NCI-H1417 (cell line): ENCODE measurements at regions not wholly inside any gene's neighbourhood (a gene's known extent, or its start where the extent isn't known, plus 50 kb on each side); places are given as distances from the start of the nearest gene placed in this dataset.

Experiments
- DNase-seq, 3 experiments: peaks; one replicate each; lab custom pipeline; 2025; lab: John Stamatoyannopoulos, UW

GRCh38 chr12:90151491-90152015 lies 442.9 kb upstream of the ATP2B1 start:
- no peak for DNase-seq

DNA sequence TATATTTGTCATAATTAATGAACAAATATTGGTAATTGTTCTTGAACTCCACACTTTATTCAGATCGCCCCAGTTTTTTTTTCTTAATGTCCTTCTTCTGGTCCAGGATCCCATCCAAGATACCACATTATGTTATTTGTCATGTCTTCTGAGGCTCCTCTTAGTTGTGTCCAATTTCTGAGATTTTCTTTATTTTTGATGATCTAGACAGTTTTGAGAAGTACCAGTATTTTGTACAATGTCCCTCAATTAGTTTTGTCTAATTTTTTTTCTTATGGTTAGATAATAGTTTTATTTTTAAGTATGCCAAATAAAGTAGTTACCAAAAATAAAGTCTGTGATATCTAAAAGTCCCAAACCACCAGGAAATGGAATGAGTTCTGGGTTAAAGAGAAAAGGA lies 440.8 kb upstream of the ATP2B1 start:
- DNase-seq = no peak

DNA sequence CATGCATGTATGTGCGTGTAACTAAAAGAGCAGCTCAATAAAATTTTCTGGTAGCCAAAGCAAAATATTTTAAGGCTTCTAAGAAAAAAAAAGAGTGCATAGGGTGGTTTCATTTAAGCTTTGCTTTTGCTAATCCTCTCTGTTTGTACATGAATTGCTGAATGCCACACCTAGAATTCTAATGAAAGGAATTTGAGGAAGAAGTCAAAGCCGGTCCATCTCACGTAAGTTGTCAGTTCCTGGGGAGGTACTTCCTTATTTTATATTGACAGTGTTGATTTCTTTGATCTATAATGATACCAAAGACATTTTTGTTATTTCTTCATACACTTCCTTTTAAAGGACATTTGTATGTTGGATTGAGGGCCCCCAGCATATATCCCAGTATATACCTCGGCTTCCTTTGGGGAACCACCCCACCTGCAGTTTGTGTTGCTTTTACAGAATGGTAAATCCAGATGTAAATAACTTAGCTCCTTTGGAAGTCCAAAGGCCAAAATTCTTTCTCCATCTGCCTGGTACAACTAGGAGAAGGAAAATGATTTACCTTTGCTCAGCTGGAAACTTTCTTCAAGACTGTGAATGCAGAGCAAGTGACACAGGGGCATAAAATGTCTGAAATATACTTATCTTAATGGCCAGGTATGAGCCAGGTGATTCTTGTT lies 420.9 kb upstream of the ATP2B1 start:
- no peak for DNase-seq

DNA sequence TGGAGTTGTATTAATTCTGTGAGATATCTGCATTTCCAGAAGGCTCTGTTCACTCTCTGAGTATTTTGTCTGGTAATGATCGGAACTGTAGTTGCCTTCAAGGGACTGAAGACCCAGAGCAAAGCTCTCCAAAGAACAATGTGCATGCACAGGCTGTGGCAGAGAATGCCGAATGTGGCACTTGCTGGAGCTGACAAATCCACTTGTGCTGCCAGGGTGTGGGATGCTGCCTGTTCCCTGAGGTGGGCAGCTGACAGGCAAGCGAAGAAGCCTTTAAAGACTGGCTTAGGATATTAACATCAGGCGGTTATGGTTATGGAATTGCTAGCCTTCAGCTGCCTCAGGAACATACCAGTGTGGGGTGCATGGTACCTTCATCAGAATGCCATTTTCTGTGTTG lies 419.9 kb upstream of the ATP2B1 start:
- peak in 2 of 3 experiments; percentile 30 to 63 for DNase-seq

DNA sequence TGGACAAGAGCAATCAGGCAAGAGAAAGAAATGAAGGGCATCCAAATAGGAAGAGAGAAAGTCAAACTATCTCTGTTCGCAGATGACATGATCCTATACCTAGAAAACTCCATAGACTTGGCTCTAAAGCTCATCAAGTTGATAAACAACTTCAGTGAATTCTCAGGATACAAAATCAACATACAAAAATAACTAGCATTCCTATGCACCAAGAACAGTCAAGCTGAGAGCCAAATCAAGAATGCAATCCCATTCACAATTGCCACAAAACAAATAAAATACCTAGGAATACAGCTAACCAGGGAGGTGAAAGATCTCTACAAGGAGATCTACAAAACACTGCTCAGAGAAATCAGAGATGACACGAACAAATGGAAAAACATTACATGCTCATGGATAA lies 417.5 kb upstream of the ATP2B1 start:
- DNase-seq = no peak

DNA sequence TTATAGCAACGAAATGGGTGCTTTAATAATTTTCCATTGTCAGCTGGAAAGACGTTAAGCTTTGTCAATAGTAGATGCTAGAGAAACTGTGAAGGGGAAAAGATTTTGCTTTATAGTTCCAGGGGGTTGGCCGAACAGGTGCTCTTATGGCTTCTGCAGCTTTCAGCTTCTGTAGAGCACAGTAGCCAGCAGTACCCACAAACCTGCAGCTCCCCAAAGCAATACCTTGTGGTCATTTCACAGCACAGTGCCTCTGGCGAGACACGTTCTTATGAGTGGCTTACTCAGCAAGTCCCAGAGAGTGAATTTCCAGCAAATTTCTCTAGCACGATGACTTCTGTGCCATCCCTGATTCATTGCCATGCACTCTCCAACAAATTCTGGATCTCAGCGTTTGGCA lies 416.3 kb upstream of the ATP2B1 start:
- peak in 2 of 3 experiments; percentile 23 to 57 for DNase-seq

DNA sequence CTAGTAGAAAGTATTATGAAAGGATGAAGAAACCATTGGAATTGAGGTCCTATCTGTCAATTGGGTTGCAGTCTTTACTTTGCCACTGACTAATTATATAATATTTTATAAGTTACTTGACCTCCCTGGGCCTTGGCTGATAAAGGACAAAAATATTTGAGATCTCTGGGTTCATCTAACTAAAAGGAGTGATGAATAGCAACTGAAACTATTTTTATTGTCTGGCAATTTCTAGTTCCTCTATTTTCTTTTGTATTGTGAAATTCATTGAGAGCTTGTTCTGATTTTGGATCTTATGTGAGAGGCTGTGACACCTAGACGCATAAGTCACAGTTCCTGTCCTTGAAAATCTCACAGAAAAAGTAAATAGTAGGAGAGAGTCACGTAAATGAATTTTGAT lies 415.7 kb upstream of the ATP2B1 start:
- DNase-seq = no peak

DNA sequence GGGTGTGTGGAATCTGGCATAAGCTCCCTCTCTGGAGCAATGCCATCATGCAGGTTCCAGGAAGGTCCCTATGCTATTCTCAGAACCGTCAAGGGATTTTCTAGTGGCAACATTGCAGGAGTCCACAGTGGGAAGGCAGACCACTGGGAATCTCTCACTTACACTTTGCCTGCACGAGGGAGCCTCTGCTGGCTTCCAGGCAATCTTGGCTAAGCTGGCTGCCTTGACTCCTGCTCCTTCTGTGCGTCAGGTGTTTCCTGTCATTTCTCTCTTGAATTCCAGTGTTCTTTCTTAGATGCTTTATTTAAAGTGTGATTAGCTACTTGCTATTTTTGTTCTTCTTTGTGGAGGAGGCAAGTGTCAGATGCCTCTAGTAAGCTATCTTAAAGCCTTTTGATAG lies 414.0 kb upstream of the ATP2B1 start:
- no peak for DNase-seq

- DNase-seq = no peak
Measured at GRCh38 chr12:90120627-90121026, 412.0 kb upstream of the ATP2B1 start.

GRCh38 chr12:90112666-90113065 lies 404.0 kb upstream of the ATP2B1 start:
- no peak for DNase-seq

- no peak for DNase-seq
Measured at GRCh38 chr12:90111791-90112580, 403.3 kb upstream of the ATP2B1 start.

- DNase-seq = no peak
Measured at GRCh38 chr12:90106568-90106967, 397.9 kb upstream of the ATP2B1 start.

DNA sequence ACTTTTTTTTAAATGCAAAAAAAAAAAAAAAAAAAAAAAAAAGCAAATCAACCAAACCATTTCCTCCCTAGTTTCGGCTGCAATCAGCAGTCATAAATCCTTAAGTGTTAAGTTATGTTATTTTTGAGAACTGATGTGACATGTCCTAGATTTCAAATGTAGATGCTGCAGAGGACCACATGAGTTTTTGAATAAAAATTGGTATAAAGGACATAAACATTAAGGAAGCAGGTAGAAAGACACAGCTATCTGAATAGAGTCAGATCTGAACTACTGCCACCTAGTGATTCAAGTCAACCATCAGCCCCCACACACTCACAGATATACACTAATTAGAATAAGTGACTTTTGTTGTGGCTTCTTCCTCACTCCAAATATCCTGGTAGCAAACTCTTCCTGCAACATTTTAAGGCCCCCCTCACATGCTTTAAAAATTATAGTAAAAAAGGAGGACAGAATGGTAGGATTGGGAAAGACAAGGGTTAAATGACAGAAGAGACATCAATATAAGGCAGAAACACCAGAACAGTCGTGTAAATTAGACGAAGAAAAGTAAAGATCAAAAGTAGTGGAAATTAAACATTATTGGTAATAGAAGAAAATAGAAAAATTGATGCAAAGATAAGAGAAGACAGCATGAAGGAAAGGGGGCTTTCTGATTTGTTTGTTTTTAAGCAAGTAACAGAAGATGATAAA lies 394.5 kb upstream of the ATP2B1 start:
- peak; percentile 17 to 66 (median 25) for DNase-seq

- no peak for DNase-seq
Measured at GRCh38 chr12:90100579-90100978, 391.9 kb upstream of the ATP2B1 start.

DNA sequence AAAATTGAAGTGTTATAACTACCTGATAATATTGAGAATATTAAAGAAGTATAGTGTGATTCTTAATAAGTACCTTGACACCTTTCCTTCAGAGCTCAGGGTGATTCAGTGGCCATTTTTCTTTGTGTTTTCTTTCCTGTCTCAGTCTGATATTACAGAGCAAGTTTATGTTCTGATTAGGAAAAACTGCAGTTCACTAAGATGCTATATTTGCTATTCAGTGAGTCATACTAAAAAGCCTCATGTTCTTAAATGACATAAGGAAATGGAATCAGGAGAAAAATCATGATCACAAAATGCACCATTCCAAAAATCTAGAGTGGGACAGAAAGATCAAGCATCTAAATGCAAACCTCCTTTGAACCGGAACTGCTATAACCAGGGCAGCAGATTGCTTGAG lies 390.6 kb upstream of the ATP2B1 start:
- no peak for DNase-seq

DNA sequence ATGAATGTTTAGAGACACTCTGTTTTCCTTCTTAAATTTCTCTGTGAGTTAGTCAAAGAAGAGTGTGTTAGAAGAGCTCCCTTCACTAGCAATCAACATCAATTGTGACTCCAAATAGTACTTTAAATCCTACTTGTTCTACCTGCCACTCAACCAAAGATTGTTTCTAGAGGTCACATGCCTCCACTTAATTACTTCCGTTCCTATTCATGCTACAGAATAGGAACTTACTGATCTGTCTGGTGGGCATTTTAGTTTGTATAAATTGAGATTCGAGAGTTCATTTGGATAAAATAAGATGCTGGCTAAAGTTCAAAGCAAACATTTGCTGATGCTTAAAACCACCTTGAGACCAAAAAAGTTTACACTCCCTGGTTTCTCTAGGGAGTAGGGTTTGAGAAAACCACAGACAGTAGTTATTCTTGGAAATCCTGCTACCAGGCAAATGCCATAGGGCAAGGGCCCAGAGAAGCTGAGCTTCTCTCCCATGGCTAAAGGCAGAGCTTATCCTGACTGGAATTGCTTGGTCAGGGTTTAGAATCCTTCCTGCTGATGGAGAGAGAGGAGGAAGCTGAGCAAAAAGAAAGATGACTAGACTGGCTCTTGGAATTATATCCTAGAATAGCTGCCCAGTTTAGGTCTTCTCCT lies 389.6 kb upstream of the ATP2B1 start:
- peak in 2 of 3 experiments; percentile 28 to 58 for DNase-seq

- peak in 1 of 3 experiments; percentile 56 for DNase-seq
Measured at GRCh38 chr12:90091809-90092208, 383.2 kb upstream of the ATP2B1 start.

DNA sequence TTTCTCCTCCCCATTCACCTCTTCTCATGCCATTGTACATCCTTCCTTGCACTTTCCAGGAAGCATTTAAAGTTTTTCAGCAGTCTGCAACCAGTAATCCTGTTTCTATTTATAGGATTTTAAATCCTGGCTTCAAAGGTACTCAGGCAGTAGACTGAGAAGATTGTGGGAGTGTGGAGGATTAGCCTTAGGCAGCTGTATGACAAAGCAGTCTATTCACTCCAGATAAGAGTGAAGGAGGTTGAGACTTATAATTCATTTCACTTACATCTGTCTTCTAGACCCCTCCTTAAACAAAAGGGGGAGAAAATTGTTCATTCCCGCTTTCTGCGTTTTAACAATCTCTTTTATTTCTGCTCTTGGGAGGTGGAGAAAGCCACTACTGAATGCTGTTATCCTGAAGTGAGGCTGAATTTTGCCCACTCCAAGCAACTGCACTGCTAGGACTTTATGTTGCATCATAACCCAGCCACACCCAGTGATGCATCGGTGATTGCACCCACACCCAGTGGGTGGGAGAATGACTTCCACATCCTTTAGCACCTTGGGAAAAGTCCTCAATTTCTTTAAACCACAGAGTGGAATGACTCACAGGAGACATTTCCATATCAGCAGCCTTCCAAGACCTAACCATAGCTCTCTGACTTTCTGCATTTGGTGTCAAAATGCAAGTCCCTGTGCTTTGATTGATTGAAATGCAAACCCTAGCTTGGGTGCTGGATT lies 382.5 kb upstream of the ATP2B1 start:
- no peak for DNase-seq

- no peak for DNase-seq
Measured at GRCh38 chr12:90086281-90086680, 377.6 kb upstream of the ATP2B1 start.

- DNase-seq = no peak
Measured at GRCh38 chr12:90085494-90086274, 377.0 kb upstream of the ATP2B1 start.

DNA sequence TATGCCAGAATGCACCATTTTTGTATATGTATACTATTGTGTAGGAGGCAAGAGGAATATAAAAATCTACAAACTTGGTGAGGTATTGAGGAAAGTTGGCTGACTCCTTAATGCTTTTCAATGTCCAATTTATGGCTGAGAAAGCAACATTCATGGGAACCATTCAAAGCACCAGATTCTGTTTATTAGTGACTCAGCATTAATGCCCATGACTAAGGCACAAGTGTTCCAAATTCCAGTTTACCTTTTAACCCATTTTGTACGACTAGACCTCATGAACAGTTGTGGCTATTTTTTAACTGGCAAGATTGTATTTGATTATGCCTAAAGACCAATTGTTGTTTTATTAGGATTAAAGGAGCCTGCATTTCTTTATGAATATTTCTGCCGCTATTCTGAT lies 375.4 kb upstream of the ATP2B1 start:
- no peak for DNase-seq
